ENCODE measurements at regions not wholly inside any gene's neighbourhood (a gene's known extent, or its start where the extent isn't known, plus 50 kb on each side); places are given as distances from the start of the nearest gene placed in this dataset.

GRCh38 chr14:85273952-85274351 lies 256.0 kb upstream of the FLRT2 start:
- TF ChIP-seq POLR2AphosphoS5 (IDR thresholded peaks at IDR 0.05) (peak; percentile 69), MXI1 (conservative IDR thresholded peaks at IDR 0.05; ENCODE audit: poor library complexity, severe bottlenecking) (no peak), CTCF (IDR thresholded peaks at IDR 0.05; ENCODE audit: poor library complexity, severe bottlenecking) (no peak), EZH2 (IDR thresholded peaks at IDR 0.05; ENCODE audit: borderline replicate concordance, insufficient read depth, low read length, poor library complexity, severe bottlenecking) (no peak), RAD21 (conservative IDR thresholded peaks at IDR 0.05) (no peak), TAF1 (IDR thresholded peaks at IDR 0.05; ENCODE audit: low read depth) (no peak)
- TF ChIP-seq, protein P1, sequence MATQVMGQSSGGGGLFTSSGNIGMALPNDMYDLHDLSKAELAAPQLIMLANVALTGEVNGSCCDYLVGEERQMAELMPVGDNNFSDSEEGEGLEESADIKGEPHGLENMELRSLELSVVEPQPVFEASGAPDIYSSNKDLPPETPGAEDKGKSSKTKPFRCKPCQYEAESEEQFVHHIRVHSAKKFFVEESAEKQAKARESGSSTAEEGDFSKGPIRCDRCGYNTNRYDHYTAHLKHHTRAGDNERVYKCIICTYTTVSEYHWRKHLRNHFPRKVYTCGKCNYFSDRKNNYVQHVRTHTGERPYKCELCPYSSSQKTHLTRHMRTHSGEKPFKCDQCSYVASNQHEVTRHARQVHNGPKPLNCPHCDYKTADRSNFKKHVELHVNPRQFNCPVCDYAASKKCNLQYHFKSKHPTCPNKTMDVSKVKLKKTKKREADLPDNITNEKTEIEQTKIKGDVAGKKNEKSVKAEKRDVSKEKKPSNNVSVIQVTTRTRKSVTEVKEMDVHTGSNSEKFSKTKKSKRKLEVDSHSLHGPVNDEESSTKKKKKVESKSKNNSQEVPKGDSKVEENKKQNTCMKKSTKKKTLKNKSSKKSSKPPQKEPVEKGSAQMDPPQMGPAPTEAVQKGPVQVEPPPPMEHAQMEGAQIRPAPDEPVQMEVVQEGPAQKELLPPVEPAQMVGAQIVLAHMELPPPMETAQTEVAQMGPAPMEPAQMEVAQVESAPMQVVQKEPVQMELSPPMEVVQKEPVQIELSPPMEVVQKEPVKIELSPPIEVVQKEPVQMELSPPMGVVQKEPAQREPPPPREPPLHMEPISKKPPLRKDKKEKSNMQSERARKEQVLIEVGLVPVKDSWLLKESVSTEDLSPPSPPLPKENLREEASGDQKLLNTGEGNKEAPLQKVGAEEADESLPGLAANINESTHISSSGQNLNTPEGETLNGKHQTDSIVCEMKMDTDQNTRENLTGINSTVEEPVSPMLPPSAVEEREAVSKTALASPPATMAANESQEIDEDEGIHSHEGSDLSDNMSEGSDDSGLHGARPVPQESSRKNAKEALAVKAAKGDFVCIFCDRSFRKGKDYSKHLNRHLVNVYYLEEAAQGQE (IDR thresholded peaks at IDR 0.05; ENCODE audit: borderline replicate concordance): no peak
